ENCODE measurements at regions not wholly inside any gene's neighbourhood (a gene's known extent, or its start where the extent isn't known, plus 50 kb on each side); places are given as distances from the start of the nearest gene placed in this dataset.

DNA sequence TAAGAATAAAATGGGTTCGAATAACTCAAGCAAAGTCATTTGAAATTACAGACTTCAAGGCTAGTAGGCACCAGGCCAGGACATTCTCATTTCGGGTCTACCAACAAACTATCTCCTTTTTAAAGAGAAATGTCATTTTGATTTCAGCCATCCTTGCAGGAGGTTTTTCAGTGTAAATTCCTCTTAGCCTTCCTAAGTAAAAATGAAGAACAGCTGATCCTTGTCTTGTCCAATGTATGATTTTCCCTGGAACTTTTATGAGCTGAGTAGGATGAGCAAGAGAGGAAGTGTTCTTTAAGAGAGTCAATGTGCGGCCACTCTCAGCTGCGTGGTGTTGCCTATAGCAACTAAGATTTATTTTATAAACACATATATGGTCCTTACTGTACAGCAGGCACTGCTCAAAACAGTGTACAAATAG lies 110.1 kb downstream of the PLCE1 start (continued):
- no peak for TF ChIP-seq CBX5 (IDR thresholded peaks at IDR 0.05; ENCODE audit: low read depth, low read length)
- no peak for TF ChIP-seq RBBP5 (IDR thresholded peaks at IDR 0.05; ENCODE audit: borderline replicate concordance, low read depth, low read length)
- TF ChIP-seq BRCA1 (IDR thresholded peaks at IDR 0.05; ENCODE audit: low read depth, low read length): no peak

All from H1 (cell line).